Large intestine (tissue), 3 donors: ENCODE measurements at regions not wholly inside any gene's neighbourhood (a gene's known extent, or its start where the extent isn't known, plus 50 kb on each side); places are given as distances from the start of the nearest gene placed in this dataset.
A peak's percentile ranks its signal among the peaks of the same experiment; 100 is the strongest.
"Not testable (repeated sequence)": the region's sequence is repeated elsewhere in the genome, so short reads cannot be mapped to it uniquely, and the experiment has no call there.

Source experiments
- DNase-seq, 2 donors: peaks; one replicate each; pipeline versions ENCODE4 v3.0.0 to v3.0.0-alpha.2; 2013
- H3K27ac ChIP-seq: one replicate; pipeline ENCODE4 v1.5.1; 2013; ENCODE audit warnings: low read length
- H3K27me3 ChIP-seq: 2 replicates; pipeline ENCODE4 v1.6.1; 2013; ENCODE audit warnings: low read length; ENCODE audit not compliant: control insufficient read depth, insufficient read depth
- H3K36me3 ChIP-seq: 2 replicates; pipeline ENCODE4 v1.6.1; 2013; ENCODE audit warnings: low read length; ENCODE audit not compliant: control insufficient read depth, insufficient read depth
- H3K4me1 ChIP-seq: one replicate; pipeline ENCODE4 v1.6.1; 2013; ENCODE audit warnings: low read length; ENCODE audit not compliant: control insufficient read depth, insufficient read depth
- H3K4me3 ChIP-seq: one replicate; pipeline ENCODE4 v1.5.1; 2013; ENCODE audit warnings: low read length
- H3K9me3 ChIP-seq: one replicate; pipeline ENCODE4 v1.6.1; 2013; ENCODE audit warnings: mild to moderate bottlenecking, low read depth, low read length, moderate library complexity; ENCODE audit not compliant: control insufficient read depth
- WGBS: methylation state at CpG from one replicate; pipeline ENCODE4 v1.1.5; 2013; ENCODE audit warnings: low lambda C conversion rate; ENCODE audit not compliant: insufficient coverage; 5-methylcytosine and 5-hydroxymethylcytosine counted together

GRCh38 chr13:76668716-76669115 is 217.5 kb downstream of the KCTD12 start:
- DNase-seq = no peak
- H3K27me3 ChIP-seq = no peaks in the 10 kb centered on the region
- H3K4me1 ChIP-seq = no peaks in the 10 kb centered on the region
- no peaks in the 10 kb centered on the region for H3K9me3 ChIP-seq
- H3K27ac ChIP-seq = no peak overlapping the region
- H3K4me3 ChIP-seq = no peak overlapping the region
- WGBS = 100% methylated on average over 1 of the region's 5 CpGs
- no peaks in the 10 kb centered on the region for H3K36me3 ChIP-seq

- DNase-seq = no peak
- Histone ChIP-seq H3K4me3 (no peak overlapping the region), H3K27ac (no peak overlapping the region), H3K27me3 (no peaks in the 10 kb centered on the region), H3K36me3 (no peaks in the 10 kb centered on the region), H3K4me1 (no peaks in the 10 kb centered on the region), H3K9me3 (no peaks in the 10 kb centered on the region)
- 100% methylated on average over 1 of the region's 2 CpGs for WGBS
These were observed 218.1 kb downstream of the KCTD12 start for GRCh38 chr13:76668141-76668540.

- H3K36me3 ChIP-seq = no peaks in the 10 kb centered on the region
- no peaks in the 10 kb centered on the region for H3K9me3 ChIP-seq
- peak; percentile 19 to 40 for DNase-seq
- H3K27me3 ChIP-seq = no peaks in the 10 kb centered on the region
- no peak overlapping the region for H3K4me3 ChIP-seq
- no peaks in the 10 kb centered on the region for H3K4me1 ChIP-seq
- no peak overlapping the region for H3K27ac ChIP-seq
These were observed 218.7 kb downstream of the KCTD12 start for GRCh38 chr13:76667551-76667950.

- Histone ChIP-seq H3K27me3 (no peaks in the 10 kb centered on the region), H3K4me3 (no peak overlapping the region), H3K36me3 (no peaks in the 10 kb centered on the region), H3K9me3 (no peaks in the 10 kb centered on the region), H3K4me1 (no peaks in the 10 kb centered on the region), H3K27ac (no peak overlapping the region)
- DNase-seq = no peak
- 44% methylated on average over 2 of the region's 4 CpGs for WGBS
These were observed 222.4 kb downstream of the KCTD12 start for GRCh38 chr13:76663592-76664335.

GRCh38 chr13:76659074-76659473 is 227.1 kb downstream of the KCTD12 start:
- H3K4me3 ChIP-seq, DNase-seq, H3K4me1 ChIP-seq, H3K9me3 ChIP-seq, H3K27ac ChIP-seq, H3K36me3 ChIP-seq, H3K27me3 ChIP-seq: not testable (repeated sequence)
- WGBS = no CpG with 5 or more reads among the region's 7 CpGs

- no peak overlapping the region for H3K4me3 ChIP-seq
- no peaks in the 10 kb centered on the region for H3K9me3 ChIP-seq
- no peaks in the 10 kb centered on the region for H3K36me3 ChIP-seq
- no peak overlapping the region for H3K27ac ChIP-seq
- no peaks in the 10 kb centered on the region for H3K27me3 ChIP-seq
- WGBS = 71% methylated on average over 3 of the region's 4 CpGs
- no peaks in the 10 kb centered on the region for H3K4me1 ChIP-seq
- no peak for DNase-seq
These were observed 229.7 kb downstream of the KCTD12 start for GRCh38 chr13:76656500-76656899.

DNA sequence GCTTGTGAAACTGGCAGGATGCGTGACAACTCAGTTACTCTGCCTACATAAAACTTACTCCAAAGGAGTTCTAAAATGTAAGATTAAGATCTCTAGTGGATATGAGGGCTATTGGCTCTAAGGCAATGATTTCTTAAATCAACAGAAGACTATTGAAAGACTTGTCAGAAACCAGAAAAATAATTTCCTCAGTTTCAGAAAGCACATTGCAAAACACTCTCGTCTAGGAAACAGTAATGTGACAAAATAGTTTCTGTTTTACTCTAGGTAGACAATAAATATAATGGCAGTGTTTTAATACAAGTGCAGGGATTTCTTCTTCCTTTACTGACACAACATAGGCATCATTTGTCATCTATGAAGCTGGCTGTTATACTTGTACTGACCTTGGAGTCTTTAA is 230.1 kb downstream of the KCTD12 start:
- no peak for DNase-seq
- WGBS = no CpG with 5 or more reads among the region's 2 CpGs
- Histone ChIP-seq H3K4me3 (no peak overlapping the region), H3K27me3 (no peaks in the 10 kb centered on the region), H3K9me3 (no peaks in the 10 kb centered on the region), H3K27ac (no peak overlapping the region), H3K4me1 (no peaks in the 10 kb centered on the region), H3K36me3 (no peaks in the 10 kb centered on the region)

DNA sequence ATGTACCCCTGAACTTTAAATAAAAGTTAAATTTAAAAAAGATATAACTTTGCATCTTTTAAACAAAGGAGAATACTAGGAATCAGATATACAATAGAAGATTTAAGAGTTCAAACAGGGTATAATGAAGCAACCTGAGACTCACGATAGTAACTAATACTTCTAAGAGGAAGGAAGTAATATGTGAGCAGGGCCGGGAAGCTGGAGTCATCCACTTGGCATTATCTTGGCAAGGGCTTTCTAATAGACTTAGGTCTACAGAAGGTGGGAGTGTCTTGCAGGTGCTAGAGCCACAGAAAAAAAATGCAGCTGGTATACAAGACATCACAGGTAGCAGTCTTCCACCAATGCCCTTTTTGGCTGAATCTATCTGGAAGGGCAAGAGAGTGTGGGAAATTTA is 231.9 kb downstream of the KCTD12 start:
- Histone ChIP-seq H3K36me3 (no peaks in the 10 kb centered on the region), H3K27me3 (no peaks in the 10 kb centered on the region), H3K27ac (no peak overlapping the region), H3K9me3 (no peaks in the 10 kb centered on the region), H3K4me3 (no peak overlapping the region), H3K4me1 (no peaks in the 10 kb centered on the region)
- WGBS = no CpG with 5 or more reads among the region's 2 CpGs
- no peak for DNase-seq

DNA sequence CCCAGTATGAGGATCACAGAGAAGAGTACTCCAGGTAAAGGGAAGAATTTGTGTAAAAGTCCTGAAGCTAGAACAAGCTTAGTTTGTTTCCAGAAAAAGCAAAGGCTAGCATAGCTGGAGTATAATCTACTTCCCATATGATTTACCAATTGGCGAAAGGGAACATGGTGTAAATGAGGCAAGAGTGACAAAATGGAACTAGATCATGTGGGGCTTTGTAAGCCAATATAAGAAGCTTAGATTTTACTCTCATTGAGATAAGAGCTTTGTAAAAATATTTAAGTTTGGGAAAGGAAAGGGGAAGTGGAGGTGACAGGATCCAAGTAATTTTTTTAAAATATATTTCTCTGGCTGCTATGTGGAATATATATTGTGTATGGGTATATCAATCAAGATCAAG is 234.9 kb downstream of the KCTD12 start:
- no peak overlapping the region for H3K27ac ChIP-seq
- H3K36me3 ChIP-seq = no peaks in the 10 kb centered on the region
- no peak for DNase-seq
- no CpG with 5 or more reads among the region's 1 CpG for WGBS
- H3K4me1 ChIP-seq = no peaks in the 10 kb centered on the region
- H3K9me3 ChIP-seq = no peaks in the 10 kb centered on the region
- no peaks in the 10 kb centered on the region for H3K27me3 ChIP-seq
- no peak overlapping the region for H3K4me3 ChIP-seq

DNA sequence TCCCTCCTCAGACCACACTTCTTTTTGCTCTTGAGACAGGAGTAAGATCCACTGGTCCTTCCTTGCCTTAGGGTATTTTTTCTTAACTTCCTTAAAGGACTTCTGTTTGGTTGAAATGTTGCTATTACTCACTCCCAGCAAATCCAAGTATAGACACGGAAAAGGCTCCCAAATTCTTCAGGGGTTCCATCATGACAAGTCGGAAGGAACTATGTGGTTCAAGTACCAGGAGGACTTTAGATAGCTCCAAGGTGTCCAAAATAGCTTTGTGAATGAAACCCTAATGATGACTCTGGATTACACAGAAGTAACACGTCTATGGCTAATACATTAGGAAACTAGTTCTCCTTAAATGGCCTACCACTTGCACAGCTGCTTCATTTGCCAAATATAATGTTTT is 238.7 kb downstream of the KCTD12 start:
- Histone ChIP-seq H3K27me3 (no peaks in the 10 kb centered on the region), H3K4me3 (no peak overlapping the region), H3K9me3 (no peaks in the 10 kb centered on the region), H3K4me1 (no peaks in the 10 kb centered on the region), H3K27ac (no peak overlapping the region), H3K36me3 (no peaks in the 10 kb centered on the region)
- WGBS = no CpG with 5 or more reads among the region's 3 CpGs
- DNase-seq = no peak

DNA sequence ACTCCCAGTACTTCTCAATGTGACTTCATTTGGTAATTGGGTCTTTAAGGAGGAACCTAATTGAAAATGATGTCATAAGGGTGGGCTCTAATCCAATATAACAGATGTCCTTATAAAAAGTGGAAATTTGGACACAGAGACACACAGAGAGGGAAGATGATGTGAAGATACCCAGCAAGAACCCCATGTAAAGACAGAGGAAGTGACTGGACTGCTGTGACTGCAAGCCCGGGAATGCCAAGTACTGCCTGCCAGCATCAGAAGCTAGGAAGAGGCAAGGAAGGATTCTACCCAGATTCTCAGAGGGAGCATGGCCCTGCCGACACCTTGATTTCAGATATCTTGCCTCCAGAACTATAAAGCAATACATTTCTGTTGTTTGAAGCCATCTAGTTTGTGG is 239.3 kb downstream of the KCTD12 start:
- H3K4me1 ChIP-seq = no peaks in the 10 kb centered on the region
- no peaks in the 10 kb centered on the region for H3K27me3 ChIP-seq
- H3K9me3 ChIP-seq = no peaks in the 10 kb centered on the region
- no peaks in the 10 kb centered on the region for H3K36me3 ChIP-seq
- DNase-seq = no peak
- no peak overlapping the region for H3K4me3 ChIP-seq
- H3K27ac ChIP-seq = no peak overlapping the region
- no CpG with 5 or more reads among the region's 2 CpGs for WGBS
